SU-DHL-6 (cell line): ENCODE measurements at regions not wholly inside any gene's neighbourhood (a gene's known extent, or its start where the extent isn't known, plus 50 kb on each side); places are given as distances from the start of the nearest gene placed in this dataset.

Source experiments
- H2AFZ ChIP-seq: fragments of 200-600 bp; sonication (generic); 2 replicates; pipeline ENCODE4 v1.6.1; 2014; ENCODE audit warnings: low read depth, mild to moderate bottlenecking, moderate library complexity, mixed read lengths, antibody characterized with exemption, low read length; ENCODE audit not compliant: severe bottlenecking
- H3F3A ChIP-seq: fragments of 200-600 bp; shearing (Covaris generic); 2 replicates; pipeline ENCODE4 v1.6.0; 2016; ENCODE audit warnings: antibody characterized with exemption, mild to moderate bottlenecking; ENCODE audit not compliant: insufficient read depth
- H3K27ac ChIP-seq: fragments of 200-600 bp; sonication (generic); 2 replicates; pipeline ENCODE4 v1.5.1; 2016; ENCODE audit warnings: low read depth, mild to moderate bottlenecking, low read length, moderate library complexity, mixed read lengths
- H3K27me3 ChIP-seq: fragments of 200-600 bp; sonication (generic), shearing (Covaris generic); 2 replicates; pipeline ENCODE4 v1.6.0; 2014; ENCODE audit warnings: mild to moderate bottlenecking, low read length
- H3K36me3 ChIP-seq: fragments of 200-600 bp; sonication (generic); 2 replicates; pipeline ENCODE4 v1.6.1; 2014; ENCODE audit warnings: mild to moderate bottlenecking, low read length, mixed read lengths
- H3K4me2 ChIP-seq: fragments of 300-600, 200-600 bp; shearing (Covaris generic), sonication (generic); 2 replicates; pipeline ENCODE4 v1.6.0; 2014; ENCODE audit warnings: low read length, low read depth, mild to moderate bottlenecking; ENCODE audit not compliant: poor library complexity, severe bottlenecking
- H3K4me3 ChIP-seq: fragments of 200-600 bp; sonication (generic); 2 replicates; pipeline ENCODE4 v1.5.1; 2014; ENCODE audit warnings: antibody characterized with exemption, low read length, mild to moderate bottlenecking, mixed read lengths; ENCODE audit not compliant: insufficient read depth, poor library complexity, severe bottlenecking
- H3K79me2 ChIP-seq: fragments of 200-600 bp; sonication (generic); 2 replicates; pipeline ENCODE4 v1.6.1; 2014; ENCODE audit warnings: mild to moderate bottlenecking, low read length, moderate library complexity; ENCODE audit not compliant: insufficient read depth
- H3K9ac ChIP-seq: fragments of 200-600 bp; sonication (generic); 2 replicates; pipeline ENCODE4 v1.7.0; 2014; ENCODE audit warnings: mild to moderate bottlenecking, low read length
- H3K9me2 ChIP-seq: fragments of 200-600 bp; sonication (generic); replicated peaks from 2 replicates; pipeline ENCODE4 v1.6.1; 2014; ENCODE audit warnings: low read length; ENCODE audit not compliant: insufficient read depth
- H3K9me3 ChIP-seq: fragments of 200-600 bp; sonication (generic); 2 replicates; pipeline ENCODE4 v1.6.1; 2014; ENCODE audit warnings: low read length, mixed read lengths; ENCODE audit not compliant: insufficient read depth
- H4K20me1 ChIP-seq: fragments of 200-600 bp; sonication (generic); 2 replicates; pipeline ENCODE4 v1.6.1; 2014; ENCODE audit warnings: low read depth, mild to moderate bottlenecking, antibody characterized with exemption, low read length, moderate library complexity, mixed read lengths
- EZH2phosphoT487 ChIP-seq: fragments of 200-600 bp; sonication (generic), shearing (Covaris generic); conservative IDR thresholded peaks from 2 replicates; pipeline ENCODE4 v1.6.1; 2018; ENCODE audit warnings: mild to moderate bottlenecking, antibody characterized with exemption, low read length, moderate library complexity, mixed read lengths
- TF ChIP-seq, protein P1 (sequence below): fragments of 200-600 bp; sonication (generic); IDR thresholded peaks from one replicate; pipeline ENCODE4 v1.5.1; 2017; ENCODE audit warnings: antibody characterized with exemption, mild to moderate bottlenecking, low read length, moderate library complexity; ENCODE audit not compliant: insufficient read depth, poor library complexity, severe bottlenecking

- Histone ChIP-seq H3K4me3 (no peak overlapping the region), H3K36me3 (no peaks in the 10 kb centered on the region), H3K79me2 (no peaks in the 10 kb centered on the region), H4K20me1 (no peaks in the 10 kb centered on the region), H3K4me2 (no peak overlapping the region), H3K27me3 (no peaks in the 10 kb centered on the region), H2AFZ (no peak overlapping the region), H3F3A (no peaks in the 10 kb centered on the region), H3K27ac (no peak overlapping the region), H3K9me3 (no peaks in the 10 kb centered on the region), H3K9me2 (no peaks in the 10 kb centered on the region), H3K9ac (no peak overlapping the region)
- TF ChIP-seq, protein P1, sequence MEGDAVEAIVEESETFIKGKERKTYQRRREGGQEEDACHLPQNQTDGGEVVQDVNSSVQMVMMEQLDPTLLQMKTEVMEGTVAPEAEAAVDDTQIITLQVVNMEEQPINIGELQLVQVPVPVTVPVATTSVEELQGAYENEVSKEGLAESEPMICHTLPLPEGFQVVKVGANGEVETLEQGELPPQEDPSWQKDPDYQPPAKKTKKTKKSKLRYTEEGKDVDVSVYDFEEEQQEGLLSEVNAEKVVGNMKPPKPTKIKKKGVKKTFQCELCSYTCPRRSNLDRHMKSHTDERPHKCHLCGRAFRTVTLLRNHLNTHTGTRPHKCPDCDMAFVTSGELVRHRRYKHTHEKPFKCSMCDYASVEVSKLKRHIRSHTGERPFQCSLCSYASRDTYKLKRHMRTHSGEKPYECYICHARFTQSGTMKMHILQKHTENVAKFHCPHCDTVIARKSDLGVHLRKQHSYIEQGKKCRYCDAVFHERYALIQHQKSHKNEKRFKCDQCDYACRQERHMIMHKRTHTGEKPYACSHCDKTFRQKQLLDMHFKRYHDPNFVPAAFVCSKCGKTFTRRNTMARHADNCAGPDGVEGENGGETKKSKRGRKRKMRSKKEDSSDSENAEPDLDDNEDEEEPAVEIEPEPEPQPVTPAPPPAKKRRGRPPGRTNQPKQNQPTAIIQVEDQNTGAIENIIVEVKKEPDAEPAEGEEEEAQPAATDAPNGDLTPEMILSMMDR, result no peak
- no peak for TF ChIP-seq EZH2phosphoT487
These were observed 232.0 kb downstream of the SH3BP4 start for GRCh38 chr2:235183786-235184185.

DNA sequence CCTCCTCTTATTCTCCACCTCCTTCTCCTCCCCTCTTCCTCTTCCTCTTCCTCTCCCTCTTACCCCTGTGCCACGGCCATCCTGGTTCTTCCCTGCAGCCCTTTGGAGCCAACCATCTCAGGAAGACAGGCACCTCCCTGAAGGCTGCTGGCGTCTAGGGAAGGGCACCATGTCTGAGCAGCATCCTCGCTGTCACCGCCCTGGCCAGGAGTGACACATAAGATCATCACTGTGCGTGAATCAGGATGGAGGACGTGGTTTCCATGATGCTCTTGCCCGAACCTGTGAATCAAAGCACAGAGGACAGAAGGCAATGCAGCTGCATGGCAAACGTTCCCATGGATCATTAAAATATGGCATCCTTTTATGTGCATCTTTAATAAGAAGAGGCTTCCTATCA lies 236.0 kb downstream of the SH3BP4 start:
- Histone ChIP-seq H4K20me1 (no peaks in the 10 kb centered on the region), H3F3A (no peaks in the 10 kb centered on the region), H3K79me2 (no peaks in the 10 kb centered on the region), H3K9me2 (no peaks in the 10 kb centered on the region), H2AFZ (no peak overlapping the region), H3K27me3 (no peaks in the 10 kb centered on the region), H3K9ac (no peak overlapping the region), H3K4me3 (no peak overlapping the region), H3K27ac (no peak overlapping the region), H3K36me3 (no peaks in the 10 kb centered on the region), H3K4me2 (no peak overlapping the region), H3K9me3 (no peaks in the 10 kb centered on the region)
- no peak for TF ChIP-seq EZH2phosphoT487
- TF ChIP-seq, protein P1, result no peak

DNA sequence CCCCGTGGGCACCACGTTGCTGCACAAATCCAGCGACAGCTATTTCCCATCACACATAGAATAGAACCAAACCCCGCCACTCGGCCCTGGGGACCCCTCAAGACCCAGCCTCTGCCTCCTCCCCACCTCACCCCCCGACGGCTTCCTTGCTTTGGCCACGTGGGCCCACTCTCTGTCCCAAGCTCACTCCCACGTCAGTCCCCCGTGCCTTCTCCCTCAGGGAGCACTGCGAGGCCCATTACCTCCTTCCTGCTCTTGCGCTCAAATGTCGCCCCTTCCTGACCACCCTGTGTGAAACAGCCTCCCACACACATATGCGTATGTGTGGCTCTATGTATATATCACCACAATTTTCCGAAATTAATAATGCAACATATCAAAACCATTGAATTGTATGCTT lies 239.7 kb downstream of the SH3BP4 start:
- no peaks in the 10 kb centered on the region for H3F3A ChIP-seq
- no peak overlapping the region for H3K9ac ChIP-seq
- H3K4me2 ChIP-seq, result no peak overlapping the region
- TF ChIP-seq, protein P1, result no peak
- no peak for TF ChIP-seq EZH2phosphoT487
- no peaks in the 10 kb centered on the region for H3K9me2 ChIP-seq
- no peaks in the 10 kb centered on the region for H3K9me3 ChIP-seq
- no peak overlapping the region for H3K4me3 ChIP-seq
- H3K36me3 ChIP-seq, result no peaks in the 10 kb centered on the region
- H4K20me1 ChIP-seq, result no peaks in the 10 kb centered on the region
- no peaks in the 10 kb centered on the region for H3K79me2 ChIP-seq
- H2AFZ ChIP-seq, result no peak overlapping the region
- no peaks in the 10 kb centered on the region for H3K27me3 ChIP-seq
- no peak overlapping the region for H3K27ac ChIP-seq
